ENCODE measurements at regions not wholly inside any gene's neighbourhood (a gene's known extent, or its start where the extent isn't known, plus 50 kb on each side); places are given as distances from the start of the nearest gene placed in this dataset.

GRCh38 chr3:76866729-76867408 lies 173.0 kb upstream of the ROBO2 start:
- DNase-seq (no peak), ATAC-seq (no peak)
- Histone ChIP-seq H3K36me3 (no peaks in the 10 kb centered on the region), H3K4me3 (no peak overlapping the region), H3K9me3 (peaks cover 0 to 7% (median 0%) of the 10 kb centered on the region in 12 donors), H3K27me3 (no peaks in the 10 kb centered on the region), H3K4me1 (no peaks in the 10 kb centered on the region), H3K27ac (no peak overlapping the region)
- no peak for TF ChIP-seq CTCF (IDR thresholded peaks at IDR 0.05)
- no peak for TF ChIP-seq POLR2A (IDR thresholded peaks at IDR 0.05)
- intact Hi-C loops (cut with DNase I): no loop called here
- 60 to 76% (median 68%) methylated on average over 5 of the region's 5 CpGs for WGBS, 4 donors

GRCh38 chr3:76869726-76870384 lies 170.0 kb upstream of the ROBO2 start:
- WGBS, 4 donors: 79 to 85% (median 84%) methylated on average over 3 of the region's 3 CpGs
- TF ChIP-seq CTCF (IDR thresholded peaks at IDR 0.05) (no peak), POLR2A (IDR thresholded peaks at IDR 0.05) (no peak)
- Histone ChIP-seq H3K36me3 (no peaks in the 10 kb centered on the region), H3K27me3 (no peaks in the 10 kb centered on the region), H3K4me1 (no peaks in the 10 kb centered on the region), H3K4me3 (no peak overlapping the region), H3K9me3 (peaks cover 0 to 7% (median 0%) of the 10 kb centered on the region in 12 donors), H3K27ac (no peak overlapping the region)
- ATAC-seq (no peak), DNase-seq (no peak)
- intact Hi-C loops (cut with DNase I): no loop called here

GRCh38 chr3:76871655-76872054 lies 168.2 kb upstream of the ROBO2 start:
- no peaks in the 10 kb centered on the region for H3K4me1 ChIP-seq

More at GRCh38 chr3:76871655-76872054, 168.2 kb upstream of the ROBO2 start:
- peaks cover 0 to 11% (median 0%) of the 10 kb centered on the region in 12 donors for H3K9me3 ChIP-seq
- no peak overlapping the region for H3K27ac ChIP-seq
- TF ChIP-seq POLR2A (IDR thresholded peaks at IDR 0.05): no peak
- TF ChIP-seq CTCF (IDR thresholded peaks at IDR 0.05): no peak
- H3K27me3 ChIP-seq: no peaks in the 10 kb centered on the region
- no peak overlapping the region for H3K4me3 ChIP-seq
- no peaks in the 10 kb centered on the region for H3K36me3 ChIP-seq
- WGBS, 4 donors: 93 to 100% (median 97%) methylated on average over 1 of the region's 1 CpG
- DNase-seq (no peak), ATAC-seq (no peak)
- intact Hi-C loops (cut with DNase I): no loop called here
